H1 (cell line): ENCODE measurements at regions not wholly inside any gene's neighbourhood (a gene's known extent, or its start where the extent isn't known, plus 50 kb on each side); places are given as distances from the start of the nearest gene placed in this dataset.

Experiments used
- CTCF ChIA-PET: fragments of 300-600 bp; sonication (Branson Sonifier 250); formaldehyde crosslinking; loops from one replicate; lab custom pipeline; 2021; ENCODE audit not compliant: partially characterized antibody; lab: Charles Lee
- POLR2A ChIA-PET: fragments of 300-600 bp; sonication (Branson Sonifier 250); formaldehyde crosslinking; loops from one replicate; lab custom pipeline; 2021; ENCODE audit warnings: inconsistent platforms; ENCODE audit not compliant: partially characterized antibody; lab: Charles Lee
- DNase-seq, 2 experiments: peaks; one replicate each; pipeline versions ENCODE4 v3.0.0 to v3.0.0-alpha.2; 2010 to 2022; ENCODE audit warnings: low spot score in 2 of 2, low read depth in 1 of 2, mixed read lengths in 1 of 2
- FAIRE-seq: peaks from 2 replicates; lab custom pipeline; 2011; peaks lifted over from hg19 to GRCh38; lab: Jason Lieb, UNC
- H2AFZ ChIP-seq: 2 replicates; pipeline ENCODE4 v1.8.1; 2012; ENCODE audit warnings: low read length, inconsistent platforms
- H2AK5ac ChIP-seq: 2 replicates; pipeline ENCODE4 v1.6.1; 2013; ENCODE audit warnings: low read depth, low read length
- H2BK120ac ChIP-seq: replicated peaks from 2 replicates; pipeline ENCODE3; 2013; ENCODE audit warnings: low read depth, low read length, inconsistent platforms
- H2BK12ac ChIP-seq: 2 replicates; pipeline ENCODE4 v1.6.1; 2013; ENCODE audit warnings: low read depth, low read length
- H2BK15ac ChIP-seq: 2 replicates; pipeline ENCODE4 v1.6.1; 2013; ENCODE audit warnings: low read length
- H2BK20ac ChIP-seq: 2 replicates; pipeline ENCODE4 v1.6.1; 2013; ENCODE audit warnings: low read length
- H2BK5ac ChIP-seq: 2 replicates; pipeline ENCODE4 v1.6.1; 2013; ENCODE audit warnings: low read depth, low read length
- H3K14ac ChIP-seq: 2 replicates; pipeline ENCODE4 v1.6.1; 2013; ENCODE audit warnings: inconsistent platforms; ENCODE audit not compliant: insufficient read length
- H3K18ac ChIP-seq: 2 replicates; pipeline ENCODE4 v1.6.1; 2013; ENCODE audit warnings: low read length; ENCODE audit errors: extremely low read depth
- H3K23ac ChIP-seq: 2 replicates; pipeline ENCODE4 v1.6.1; 2013; ENCODE audit warnings: inconsistent platforms; ENCODE audit not compliant: insufficient read length
- H3K23me2 ChIP-seq: 2 replicates; pipeline ENCODE4 v1.6.1; 2013; ENCODE audit warnings: low read depth, low read length
- H3K27ac ChIP-seq: 2 replicates; pipeline ENCODE4 v1.6.1; 2011; ENCODE audit warnings: low read depth, low read length, inconsistent platforms
- H3K27me3 ChIP-seq, 4 experiments: replicated peaks in 1 of 4; 1 replicate in 1 of 4; 2 replicates in 3 of 4; pipeline versions ENCODE4 v1.6.1 to v1.8.1; 2011 to 2013; ENCODE audit warnings: low read length in 3 of 4, mild to moderate bottlenecking in 3 of 4, inconsistent platforms in 2 of 4, mixed read lengths in 2 of 4, moderate library complexity in 1 of 4; ENCODE audit not compliant: control insufficient read depth in 3 of 4, insufficient read depth in 3 of 4; ENCODE audit errors: extremely low read depth in 1 of 4
- H3K36me3 ChIP-seq, 4 experiments: 2 replicates each; pipeline versions ENCODE4 v1.6.1 to v1.8.1; 2011 to 2013; ENCODE audit warnings: mild to moderate bottlenecking in 4 of 4, low read length in 3 of 4, moderate library complexity in 2 of 4, control low read depth in 1 of 4, inconsistent platforms in 1 of 4; ENCODE audit not compliant: insufficient read depth in 4 of 4, control insufficient read depth in 2 of 4
- H3K4ac ChIP-seq: replicated peaks from 2 replicates; pipeline ENCODE3; 2013; ENCODE audit warnings: low read length, low read depth, mixed read lengths, inconsistent platforms; ENCODE audit not compliant: insufficient read length
- H3K4me1 ChIP-seq, 4 experiments: replicated peaks in 1 of 4; 1 replicate in 1 of 4; 2 replicates in 3 of 4; pipeline versions ENCODE4 v1.6.1 to v1.8.1; 2011 to 2013; ENCODE audit warnings: low read length in 3 of 4, inconsistent platforms in 2 of 4, mixed read lengths in 1 of 4; ENCODE audit not compliant: insufficient read depth in 4 of 4, control insufficient read depth in 3 of 4
- H3K4me2 ChIP-seq, 2 experiments: 2 replicates each; pipeline versions ENCODE4 v1.6.1 to v1.8.1; 2011 to 2013; ENCODE audit warnings: low read depth in 2 of 2, low read length in 2 of 2, control low read depth in 1 of 2, inconsistent platforms in 1 of 2, mild to moderate bottlenecking in 1 of 2; ENCODE audit not compliant: insufficient read depth in 1 of 2
- H3K4me3 ChIP-seq, 4 experiments: fragments of 200-600, 300-600 bp in 1 of 4; sonication (generic), shearing (Covaris generic), sonication (Bioruptor Twin) in 1 of 4; 2 replicates each; pipeline versions ENCODE4 v1.5.1 to v1.8.1; 2011 to 2016; ENCODE audit warnings: low read length in 4 of 4, low read depth in 3 of 4, control low read depth in 2 of 4, inconsistent platforms in 2 of 4, mild to moderate bottlenecking in 2 of 4, mixed read lengths in 1 of 4, moderate library complexity in 1 of 4; ENCODE audit not compliant: insufficient read depth in 2 of 4; ENCODE audit errors: extremely low read depth in 1 of 4
- H3K56ac ChIP-seq: replicated peaks from 2 replicates; pipeline ENCODE3; 2013; ENCODE audit warnings: low read depth, mild to moderate bottlenecking, mixed read lengths, low read length, inconsistent platforms; ENCODE audit not compliant: insufficient read length
- H3K79me1 ChIP-seq: 2 replicates; pipeline ENCODE4 v1.6.1; 2013; ENCODE audit warnings: low read depth, low read length, control low read depth
- H3K79me2 ChIP-seq, 2 experiments: 2 replicates each; pipeline versions ENCODE4 v1.6.1 to v1.8.1; 2012 to 2013; ENCODE audit warnings: low read length in 2 of 2, mild to moderate bottlenecking in 2 of 2, inconsistent platforms in 1 of 2; ENCODE audit not compliant: insufficient read depth in 2 of 2, control insufficient read depth in 1 of 2
- H3K9ac ChIP-seq, 4 experiments: replicated peaks in 1 of 4; 1 replicate in 1 of 4; 2 replicates in 3 of 4; pipeline versions ENCODE4 v1.6.1 to v1.8.1; 2011 to 2013; ENCODE audit warnings: low read depth in 3 of 4, low read length in 3 of 4, control low read depth in 2 of 4, mild to moderate bottlenecking in 2 of 4, moderate library complexity in 2 of 4, inconsistent platforms in 1 of 4; ENCODE audit errors: extremely low read depth in 1 of 4
- H3K9me3 ChIP-seq, 2 experiments: 2 replicates each; pipeline versions ENCODE4 v1.6.1 to v1.8.1; 2012 to 2013; ENCODE audit warnings: mild to moderate bottlenecking in 2 of 2, moderate library complexity in 2 of 2, control low read depth in 1 of 2, inconsistent platforms in 1 of 2, low read depth in 1 of 2, low read length in 1 of 2, mixed read lengths in 1 of 2; ENCODE audit not compliant: insufficient read depth in 2 of 2
- H4K20me1 ChIP-seq, 2 experiments: replicated peaks in 1 of 2; 2 replicates each; pipeline versions ENCODE3 to v1.8.1; 2011 to 2013; ENCODE audit warnings: inconsistent platforms in 2 of 2, low read length in 2 of 2, mild to moderate bottlenecking in 1 of 2; ENCODE audit not compliant: insufficient read depth in 2 of 2, control insufficient read depth in 1 of 2
- H4K5ac ChIP-seq: 2 replicates; pipeline ENCODE4 v1.6.1; 2013; ENCODE audit warnings: low read length, low read depth, mixed read lengths, inconsistent platforms; ENCODE audit not compliant: insufficient read length
- H4K8ac ChIP-seq: 2 replicates; pipeline ENCODE4 v1.8.0; 2013; ENCODE audit warnings: mild to moderate bottlenecking, moderate library complexity, low read length, inconsistent platforms; ENCODE audit not compliant: insufficient read depth; ENCODE audit errors: extremely low read depth
- H4K91ac ChIP-seq: replicated peaks from 2 replicates; pipeline ENCODE3; 2013; ENCODE audit warnings: low read length, mixed read lengths, inconsistent platforms; ENCODE audit not compliant: insufficient read length
- HDAC6 ChIP-seq: IDR thresholded peaks from one replicate; pipeline ENCODE4 v1.7.1; 2012; ENCODE audit warnings: low read depth, mild to moderate bottlenecking, inconsistent platforms, low read length, moderate library complexity
- TEAD4 ChIP-seq: IDR thresholded peaks from 2 replicates; pipeline ENCODE4 v1.6.1; 2012; ENCODE audit warnings: low read depth, low read length, inconsistent platforms, mixed read lengths
- WGBS, 2 experiments: shearing (Covaris generic) in 1 of 2; methylation state at CpG; one replicate each; pipeline versions ENCODE4 v1.1.6 to v1.1.7; 2013 to 2015; ENCODE audit warnings: low lambda C conversion rate in 2 of 2, mixed read lengths in 2 of 2, inconsistent platforms in 1 of 2, low coverage in 1 of 2, missing lambda C conversion rate in 1 of 2; ENCODE audit not compliant: insufficient replicate concordance in 2 of 2, insufficient coverage in 1 of 2, insufficient read length in 1 of 2; ENCODE audit errors: extremely low coverage in 1 of 2, missing lambda C conversion rate in 1 of 2; 5-methylcytosine and 5-hydroxymethylcytosine counted together

GRCh38 chr4:53852343-53852742 lies 212.1 kb downstream of the CHIC2 start:
- Histone ChIP-seq H2AK5ac (no peak overlapping the region), H4K8ac (no peak overlapping the region), H2AFZ (no peak overlapping the region), H4K5ac (no peak overlapping the region), H3K23ac (no peak overlapping the region), H2BK12ac (no peak overlapping the region), H3K79me1 (no peaks in the 10 kb centered on the region), H4K91ac (no peak overlapping the region), H2BK120ac (no peak overlapping the region), H3K79me2 (no peaks in the 10 kb centered on the region), H3K18ac (no peak overlapping the region), H2BK20ac (no peak overlapping the region), H3K14ac (no peak overlapping the region), H2BK15ac (no peak overlapping the region), H2BK5ac (no peak overlapping the region; the same call in 1 of the 2 replicates), H3K4me1 (peaks cover 0 to 7% (median 2%) of the 10 kb centered on the region in 4 experiments; a peak in 1 of 7 replicates), H3K36me3 (no peaks in the 10 kb centered on the region), H3K9me3 (no peaks in the 10 kb centered on the region), H3K27me3 (no peaks in the 10 kb centered on the region), H3K4ac (no peak overlapping the region), H3K56ac (no peak overlapping the region), H3K23me2 (peaks cover 3% of the 10 kb centered on the region; the same call in 1 of the 2 replicates), H4K20me1 (no peaks in the 10 kb centered on the region), H3K4me2 (peak overlapping the region in 1 of 2 experiments; percentile 47; a peak in 1 of 4 replicates), H3K9ac (no peak overlapping the region)
- 80% methylated on average over 5 of the region's 5 CpGs; no CpG with 5 or more reads in 1 of the 2 experiments for WGBS, 2 experiments
- ChIA-PET POLR2A (no interaction called here), CTCF (no interaction called here)
- no peak for FAIRE-seq
- no peak for DNase-seq
- no peak for TF ChIP-seq HDAC6
- TF ChIP-seq TEAD4: 0 out of 2 replicates have a peak, but pooled peaks have one; percentile 11
- TF ChIP-seq, all 59 proteins: peak for 1
- H3K27ac ChIP-seq: no peak overlapping the region
- no peak overlapping the region for H3K4me3 ChIP-seq
